ENCODE measurements at regions not wholly inside any gene's neighbourhood (a gene's known extent, or its start where the extent isn't known, plus 50 kb on each side); places are given as distances from the start of the nearest gene placed in this dataset.

DNA sequence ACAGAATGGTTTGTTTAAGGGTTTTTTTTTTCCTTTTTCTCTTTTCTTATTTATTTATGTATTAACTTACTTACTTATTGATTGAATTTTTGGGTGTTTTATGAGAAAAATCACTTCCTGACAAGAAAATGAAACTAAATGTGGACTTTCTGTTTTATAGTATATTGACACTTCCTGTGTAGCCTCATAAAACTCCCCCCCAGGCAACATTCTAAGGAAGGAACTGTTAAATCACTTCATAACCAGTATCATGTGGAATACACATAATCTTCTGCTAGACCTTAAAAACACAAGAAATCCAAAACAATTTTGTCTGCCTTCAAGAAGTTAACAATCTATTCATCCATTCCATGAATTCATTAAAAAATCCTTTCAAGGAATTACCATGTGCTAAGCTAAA, 164.1 kb upstream of the TOM1L1 start:
- Histone ChIP-seq H3K9me3 (no peaks in the 10 kb centered on the region), H3K4me3 (no peak overlapping the region), H3K36me3 (no peaks in the 10 kb centered on the region), H3K27ac (no peak overlapping the region), H3K4me1 (replicated peaks) (no peaks in the 10 kb centered on the region), H3K27me3 (replicated peaks; ENCODE audit: insufficient read depth) (no peaks in the 10 kb centered on the region)
- TF ChIP-seq CTCF (IDR thresholded peaks at IDR 0.05) = no peak
- no peak for TF ChIP-seq POLR2A (IDR thresholded peaks at IDR 0.05)
- TF ChIP-seq POLR2AphosphoS5 (IDR thresholded peaks at IDR 0.05) = no peak
- no peak for DNase-seq (ENCODE audit: low spot score)
- intact Hi-C loops (cut with DNase I) = no loop called here

DNA sequence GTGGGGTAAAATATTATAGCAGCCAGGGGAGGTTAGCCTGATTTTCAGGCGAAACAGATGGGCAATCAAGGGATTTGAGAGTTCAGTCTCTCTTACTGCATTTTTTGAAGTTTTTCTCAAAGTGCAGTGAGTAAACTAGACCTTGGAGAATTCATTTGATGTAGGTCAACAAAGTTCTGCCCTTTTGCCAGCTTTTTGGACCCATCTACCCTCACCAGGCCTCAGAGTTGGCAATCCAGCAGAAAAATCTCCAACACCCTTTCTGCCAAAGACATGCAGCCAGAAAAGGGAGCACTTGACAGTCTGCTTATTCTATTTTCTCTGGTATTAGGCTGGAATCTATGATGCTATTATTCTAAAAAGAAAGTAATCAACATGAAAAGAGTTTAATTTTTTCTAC, 162.2 kb upstream of the TOM1L1 start:
- Histone ChIP-seq H3K4me3 (no peak overlapping the region), H3K36me3 (no peaks in the 10 kb centered on the region), H3K27me3 (replicated peaks; ENCODE audit: insufficient read depth) (no peaks in the 10 kb centered on the region), H3K27ac (no peak overlapping the region), H3K9me3 (no peaks in the 10 kb centered on the region), H3K4me1 (replicated peaks) (no peaks in the 10 kb centered on the region)
- 81% methylated on average over 1 of the region's 1 CpG for WGBS
- intact Hi-C loops (cut with DNase I) = no loop called here
- DNase-seq (ENCODE audit: low spot score) = no peak
- TF ChIP-seq POLR2A (IDR thresholded peaks at IDR 0.05) = no peak
- TF ChIP-seq CTCF (IDR thresholded peaks at IDR 0.05) = no peak
- TF ChIP-seq POLR2AphosphoS5 (IDR thresholded peaks at IDR 0.05) = no peak

GRCh38 chr17:54744750-54745149, 155.9 kb upstream of the TOM1L1 start:
- H3K27me3 ChIP-seq (replicated peaks; ENCODE audit: insufficient read depth) = no peaks in the 10 kb centered on the region
- no peaks in the 10 kb centered on the region for H3K9me3 ChIP-seq
- WGBS = 67% methylated on average over 1 of the region's 1 CpG
- no peak overlapping the region for H3K27ac ChIP-seq
- no peak overlapping the region for H3K4me3 ChIP-seq
- no peaks in the 10 kb centered on the region for H3K36me3 ChIP-seq
- DNase-seq (ENCODE audit: low spot score) = no peak
- H3K4me1 ChIP-seq (replicated peaks) = no peaks in the 10 kb centered on the region
- TF ChIP-seq POLR2A (IDR thresholded peaks at IDR 0.05) (no peak), CTCF (IDR thresholded peaks at IDR 0.05) (no peak), POLR2AphosphoS5 (IDR thresholded peaks at IDR 0.05) (no peak)
- intact Hi-C loops (cut with DNase I) = no loop called here

GRCh38 chr17:54745239-54745638, 155.4 kb upstream of the TOM1L1 start:
- Histone ChIP-seq H3K27ac (no peak overlapping the region), H3K4me3 (no peak overlapping the region), H3K36me3 (no peaks in the 10 kb centered on the region), H3K27me3 (replicated peaks; ENCODE audit: insufficient read depth) (no peaks in the 10 kb centered on the region), H3K9me3 (no peaks in the 10 kb centered on the region), H3K4me1 (replicated peaks) (no peaks in the 10 kb centered on the region)
- intact Hi-C loops (cut with DNase I) = no loop called here
- no peak for TF ChIP-seq POLR2AphosphoS5 (IDR thresholded peaks at IDR 0.05)
- TF ChIP-seq POLR2A (IDR thresholded peaks at IDR 0.05) = no peak
- TF ChIP-seq CTCF (IDR thresholded peaks at IDR 0.05) = no peak
- DNase-seq (ENCODE audit: low spot score) = no peak

GRCh38 chr17:54745862-54746261, 154.8 kb upstream of the TOM1L1 start:
- 80% methylated on average over 5 of the region's 5 CpGs for WGBS
- H3K4me3 ChIP-seq = no peak overlapping the region
- TF ChIP-seq CTCF (IDR thresholded peaks at IDR 0.05) (no peak), POLR2A (IDR thresholded peaks at IDR 0.05) (no peak), POLR2AphosphoS5 (IDR thresholded peaks at IDR 0.05) (no peak)
- H3K27ac ChIP-seq = no peak overlapping the region
- intact Hi-C loops (cut with DNase I) = no loop called here
- no peaks in the 10 kb centered on the region for H3K36me3 ChIP-seq
- no peaks in the 10 kb centered on the region for H3K27me3 ChIP-seq (replicated peaks; ENCODE audit: insufficient read depth)
- no peak for DNase-seq (ENCODE audit: low spot score)
- H3K4me1 ChIP-seq (replicated peaks) = no peaks in the 10 kb centered on the region
- no peaks in the 10 kb centered on the region for H3K9me3 ChIP-seq

Data from prostate gland (tissue), 2 donors.